Adipocyte (in vitro differentiated cells): ENCODE measurements at regions not wholly inside any gene's neighbourhood (a gene's known extent, or its start where the extent isn't known, plus 50 kb on each side); places are given as distances from the start of the nearest gene placed in this dataset.

ENCODE experiments used
- DNase-seq: peaks from one replicate; pipeline ENCODE4 v3.0.0-alpha.2; 2015; ENCODE audit warnings: low read depth
- H3K27me3 ChIP-seq: replicated peaks from 2 replicates; pipeline ENCODE4 v1.7.0; 2013; ENCODE audit warnings: mild to moderate bottlenecking, low read length, moderate library complexity; ENCODE audit not compliant: control insufficient read depth, insufficient read depth
- H3K36me3 ChIP-seq: 2 replicates; pipeline ENCODE4 v1.7.0; 2013; ENCODE audit warnings: low read length, mild to moderate bottlenecking, moderate library complexity; ENCODE audit not compliant: control insufficient read depth, insufficient read depth, severe bottlenecking
- H3K4me1 ChIP-seq: 2 replicates; pipeline ENCODE4 v1.7.0; 2013; ENCODE audit warnings: mild to moderate bottlenecking, low read length, moderate library complexity; ENCODE audit not compliant: control insufficient read depth, insufficient read depth
- H3K4me3 ChIP-seq: 2 replicates; pipeline ENCODE4 v1.7.0; 2013; ENCODE audit warnings: mild to moderate bottlenecking, low read length, moderate library complexity
- H3K9ac ChIP-seq: 2 replicates; pipeline ENCODE4 v1.7.0; 2013; ENCODE audit warnings: mild to moderate bottlenecking, low read length, moderate library complexity
- H3K9me3 ChIP-seq: 2 replicates; pipeline ENCODE4 v1.7.0; 2013; ENCODE audit warnings: mild to moderate bottlenecking, low read length, moderate library complexity; ENCODE audit not compliant: control insufficient read depth

GRCh38 chr16:86209202-86209601 lies 301.1 kb upstream of the FOXF1 start:
- no peak for DNase-seq
- H3K4me3 ChIP-seq, result no peak overlapping the region
- H3K4me1 ChIP-seq, result no peaks in the 10 kb centered on the region
- no peak overlapping the region for H3K9ac ChIP-seq
- H3K36me3 ChIP-seq, result no peaks in the 10 kb centered on the region
- H3K27me3 ChIP-seq, result peaks cover 43% of the 10 kb centered on the region
- peaks cover 5% of the 10 kb centered on the region for H3K9me3 ChIP-seq

- Histone ChIP-seq H3K27me3 (peaks cover 46% of the 10 kb centered on the region), H3K4me1 (peaks cover 6% of the 10 kb centered on the region), H3K36me3 (no peaks in the 10 kb centered on the region)
Observed at GRCh38 chr16:86210403-86211193, 299.7 kb upstream of the FOXF1 start.

GRCh38 chr16:86211265-86211664 lies 299.1 kb upstream of the FOXF1 start:
- no peak for DNase-seq
- H3K27me3 ChIP-seq, result peaks cover 49% of the 10 kb centered on the region
- peaks cover 6% of the 10 kb centered on the region for H3K4me1 ChIP-seq
- no peak overlapping the region for H3K4me3 ChIP-seq
- no peak overlapping the region for H3K9ac ChIP-seq
- peaks cover 5% of the 10 kb centered on the region for H3K9me3 ChIP-seq
- H3K36me3 ChIP-seq, result no peaks in the 10 kb centered on the region

More at GRCh38 chr16:86210403-86211193, 299.7 kb upstream of the FOXF1 start:
- Histone ChIP-seq H3K4me3 (no peak overlapping the region), H3K9me3 (peaks cover 5% of the 10 kb centered on the region), H3K9ac (no peak overlapping the region)
- no peak for DNase-seq

GRCh38 chr16:86211800-86212199 lies 298.5 kb upstream of the FOXF1 start:
- Histone ChIP-seq H3K27me3 (peaks cover 49% of the 10 kb centered on the region), H3K4me3 (no peak overlapping the region), H3K9ac (no peak overlapping the region), H3K4me1 (peaks cover 6% of the 10 kb centered on the region), H3K9me3 (peaks cover 5% of the 10 kb centered on the region), H3K36me3 (no peaks in the 10 kb centered on the region)
- no peak for DNase-seq

- H3K4me3 ChIP-seq, result no peak overlapping the region
- no peak overlapping the region for H3K9ac ChIP-seq
- H3K9me3 ChIP-seq, result peaks cover 5% of the 10 kb centered on the region
- DNase-seq, result no peak
- H3K36me3 ChIP-seq, result no peaks in the 10 kb centered on the region
- H3K27me3 ChIP-seq, result peaks cover 41% of the 10 kb centered on the region
- peaks cover 6% of the 10 kb centered on the region for H3K4me1 ChIP-seq
Observed at GRCh38 chr16:86212706-86213436, 297.5 kb upstream of the FOXF1 start.

GRCh38 chr16:86213437-86214205 lies 296.7 kb upstream of the FOXF1 start:
- Histone ChIP-seq H3K27me3 (peaks cover 37% of the 10 kb centered on the region), H3K4me1 (peaks cover 6% of the 10 kb centered on the region), H3K36me3 (no peaks in the 10 kb centered on the region), H3K9me3 (peaks cover 5% of the 10 kb centered on the region), H3K4me3 (no peak overlapping the region), H3K9ac (no peak overlapping the region)
- no peak for DNase-seq

GRCh38 chr16:86214326-86215232 lies 295.7 kb upstream of the FOXF1 start:
- peaks cover 10% of the 10 kb centered on the region for H3K4me1 ChIP-seq
- H3K4me3 ChIP-seq, result no peak overlapping the region
- no peak overlapping the region for H3K9ac ChIP-seq
- H3K36me3 ChIP-seq, result no peaks in the 10 kb centered on the region
- H3K27me3 ChIP-seq, result peaks cover 32% of the 10 kb centered on the region
- DNase-seq, result no peak
- H3K9me3 ChIP-seq, result peaks cover 5% of the 10 kb centered on the region

GRCh38 chr16:86215233-86215978 lies 294.9 kb upstream of the FOXF1 start:
- H3K36me3 ChIP-seq, result no peaks in the 10 kb centered on the region
- H3K4me1 ChIP-seq, result peaks cover 18% of the 10 kb centered on the region
- DNase-seq, result no peak
- peaks cover 24% of the 10 kb centered on the region for H3K27me3 ChIP-seq
- H3K9ac ChIP-seq, result no peak overlapping the region
- peaks cover 3% of the 10 kb centered on the region for H3K9me3 ChIP-seq
- no peak overlapping the region for H3K4me3 ChIP-seq

- peaks cover 2% of the 10 kb centered on the region for H3K9me3 ChIP-seq
- H3K36me3 ChIP-seq, result no peaks in the 10 kb centered on the region
- H3K9ac ChIP-seq, result no peak overlapping the region
- DNase-seq, result no peak
- peaks cover 25% of the 10 kb centered on the region for H3K4me1 ChIP-seq
- no peak overlapping the region for H3K4me3 ChIP-seq
- H3K27me3 ChIP-seq, result peaks cover 17% of the 10 kb centered on the region
Observed at GRCh38 chr16:86215979-86216585, 294.2 kb upstream of the FOXF1 start.

GRCh38 chr16:86216591-86216990 lies 293.7 kb upstream of the FOXF1 start:
- Histone ChIP-seq H3K4me1 (peaks cover 29% of the 10 kb centered on the region), H3K27me3 (peaks cover 14% of the 10 kb centered on the region)

More at GRCh38 chr16:86216591-86216990, 293.7 kb upstream of the FOXF1 start:
- Histone ChIP-seq H3K9ac (no peak overlapping the region), H3K36me3 (no peaks in the 10 kb centered on the region), H3K4me3 (no peak overlapping the region), H3K9me3 (peaks cover 2% of the 10 kb centered on the region)
- no peak for DNase-seq
